ENCODE measurements at regions not wholly inside any gene's neighbourhood (a gene's known extent, or its start where the extent isn't known, plus 50 kb on each side); places are given as distances from the start of the nearest gene placed in this dataset.

- no peaks in the 10 kb centered on the region for H3K36me3 ChIP-seq
- no peaks in the 10 kb centered on the region for H3K4me1 ChIP-seq
- no peak overlapping the region for H3K4me3 ChIP-seq
- H3K27ac ChIP-seq, result no peak overlapping the region
- in situ Hi-C loops (cut with MboI; ENCODE audit: low sequenced_read_pairs in 4 of 4) (no loop called here), intact Hi-C loops (cut with DNase I; ENCODE audit: low total_unique reads) (no loop called here)
- no peak for DNase-seq
- no peaks in the 10 kb centered on the region for H3K27me3 ChIP-seq
- TF ChIP-seq CTCF (IDR thresholded peaks at IDR 0.05 in 4 of 5, conservative IDR thresholded peaks at IDR 0.05 in 1 of 5), result no peak
- TF ChIP-seq POLR2A (IDR thresholded peaks at IDR 0.05), result no peak
- H3K9me3 ChIP-seq, result no peaks in the 10 kb centered on the region
- no peak for ATAC-seq
Measured at GRCh38 chr4:114273238-114273637, 293.8 kb upstream of the ARSJ start.

DNA sequence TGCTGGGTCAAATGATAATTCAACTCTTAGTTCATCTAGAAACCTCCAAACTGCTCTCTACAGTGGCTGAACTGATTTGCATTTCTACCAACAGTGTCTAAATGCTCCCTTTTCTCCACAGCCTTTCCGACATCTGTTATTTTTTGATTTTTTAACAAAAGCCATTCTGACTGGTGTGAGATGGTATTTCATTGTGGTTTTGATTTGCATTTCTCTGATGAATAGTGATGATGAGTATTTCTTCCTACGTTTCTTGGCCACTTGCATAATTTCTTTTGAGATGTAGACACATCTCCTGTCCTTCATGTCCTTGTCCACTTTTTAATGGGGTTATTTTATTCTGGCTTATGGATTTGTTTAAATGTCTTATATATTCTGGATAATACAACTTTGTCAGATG, 298.2 kb upstream of the ARSJ start:
- intact Hi-C loops (cut with DNase I; ENCODE audit: low total_unique reads) (no loop called here), in situ Hi-C loops (cut with MboI; ENCODE audit: low sequenced_read_pairs in 4 of 4) (no loop called here)
- TF ChIP-seq CTCF (IDR thresholded peaks at IDR 0.05 in 4 of 5, conservative IDR thresholded peaks at IDR 0.05 in 1 of 5) (no peak), POLR2A (IDR thresholded peaks at IDR 0.05) (no peak)
- Histone ChIP-seq H3K4me3 (no peak overlapping the region), H3K36me3 (no peaks in the 10 kb centered on the region), H3K4me1 (no peaks in the 10 kb centered on the region), H3K9me3 (no peaks in the 10 kb centered on the region), H3K27ac (no peak overlapping the region), H3K27me3 (no peaks in the 10 kb centered on the region)
- ATAC-seq, result no peak
- DNase-seq, result no peak

- H3K4me3 ChIP-seq, result no peak overlapping the region
- TF ChIP-seq POLR2A (IDR thresholded peaks at IDR 0.05), result no peak
- no peak for TF ChIP-seq CTCF (IDR thresholded peaks at IDR 0.05 in 4 of 5, conservative IDR thresholded peaks at IDR 0.05 in 1 of 5)
- DNase-seq, result no peak
- intact Hi-C loops (cut with DNase I; ENCODE audit: low total_unique reads), result no loop called here
- H3K27me3 ChIP-seq, result no peaks in the 10 kb centered on the region
- in situ Hi-C loops (cut with MboI; ENCODE audit: low sequenced_read_pairs in 4 of 4), result no loop called here
- H3K36me3 ChIP-seq, result no peaks in the 10 kb centered on the region
- H3K9me3 ChIP-seq, result no peaks in the 10 kb centered on the region
- H3K4me1 ChIP-seq, result no peaks in the 10 kb centered on the region
- no peak for ATAC-seq
- no peak overlapping the region for H3K27ac ChIP-seq
Measured at GRCh38 chr4:114279066-114279465, 299.6 kb upstream of the ARSJ start.

- DNase-seq (no peak), ATAC-seq (no peak)
- Histone ChIP-seq H3K4me3 (no peak overlapping the region), H3K9me3 (no peaks in the 10 kb centered on the region), H3K36me3 (no peaks in the 10 kb centered on the region), H3K27me3 (no peaks in the 10 kb centered on the region), H3K4me1 (no peaks in the 10 kb centered on the region), H3K27ac (no peak overlapping the region)
- in situ Hi-C loops (cut with MboI; ENCODE audit: low sequenced_read_pairs in 4 of 4) (no loop called here), intact Hi-C loops (cut with DNase I; ENCODE audit: low total_unique reads) (no loop called here)
- no peak for TF ChIP-seq CTCF (IDR thresholded peaks at IDR 0.05 in 4 of 5, conservative IDR thresholded peaks at IDR 0.05 in 1 of 5)
- TF ChIP-seq POLR2A (IDR thresholded peaks at IDR 0.05), result no peak
Measured at GRCh38 chr4:114279711-114280110, 300.3 kb upstream of the ARSJ start.

GRCh38 chr4:114280645-114281044, 301.2 kb upstream of the ARSJ start:
- no peak for DNase-seq
- in situ Hi-C loops (cut with MboI; ENCODE audit: low sequenced_read_pairs in 4 of 4), result no loop called here

More at GRCh38 chr4:114280645-114281044, 301.2 kb upstream of the ARSJ start:
- H3K27me3 ChIP-seq, result no peaks in the 10 kb centered on the region
- no peaks in the 10 kb centered on the region for H3K4me1 ChIP-seq
- no peak overlapping the region for H3K27ac ChIP-seq
- no peaks in the 10 kb centered on the region for H3K36me3 ChIP-seq
- intact Hi-C loops (cut with DNase I; ENCODE audit: low total_unique reads), result no loop called here
- ATAC-seq, result no peak
- no peak overlapping the region for H3K4me3 ChIP-seq
- TF ChIP-seq POLR2A (IDR thresholded peaks at IDR 0.05), result no peak
- TF ChIP-seq CTCF (IDR thresholded peaks at IDR 0.05 in 4 of 5, conservative IDR thresholded peaks at IDR 0.05 in 1 of 5), result no peak
- H3K9me3 ChIP-seq, result no peaks in the 10 kb centered on the region

All from gastrocnemius medialis (tissue), 4 donors.